Activated naive CD8-positive, alpha-beta T cell treated with anti-CD3 and anti-CD28 coated beads, Interleukin-2, amount 50 U/mL, for 16 hours (primary cell): ENCODE measurements at regions not wholly inside any gene's neighbourhood (a gene's known extent, or its start where the extent isn't known, plus 50 kb on each side); places are given as distances from the start of the nearest gene placed in this dataset.

Experiments
- DNase-seq: peaks from one replicate; pipeline ENCODE4 v3.0.0-alpha.2; 2020; ENCODE audit warnings: low read depth, low spot score

GRCh38 chr10:6305401-6306321 lies 102.9 kb downstream of the PFKFB3 start:
- no peak for DNase-seq

DNA sequence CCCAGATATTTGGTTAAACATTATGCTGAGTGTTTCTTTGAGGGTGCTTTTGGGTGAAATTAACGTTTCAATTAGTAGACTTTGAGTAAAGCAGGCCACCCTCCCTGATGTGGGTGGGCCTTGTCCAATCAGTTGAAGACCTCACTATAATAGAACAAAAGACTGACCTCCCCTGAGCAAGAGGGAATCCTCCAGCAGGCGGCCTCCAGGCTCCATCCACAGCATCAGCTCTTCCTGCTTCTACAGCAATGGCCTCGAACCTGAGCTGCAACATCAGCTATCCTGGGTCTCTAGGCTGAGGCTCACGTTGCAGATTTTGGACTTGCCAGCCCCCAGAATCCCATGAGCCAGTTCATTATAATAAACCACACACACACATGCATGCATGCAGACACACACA lies 104.2 kb downstream of the PFKFB3 start:
- no peak for DNase-seq

GRCh38 chr10:6309816-6310215 lies 107.1 kb downstream of the PFKFB3 start:
- no peak for DNase-seq

GRCh38 chr10:6310977-6311376 lies 108.2 kb downstream of the PFKFB3 start:
- no peak for DNase-seq

GRCh38 chr10:6311700-6312330 lies 109.1 kb downstream of the PFKFB3 start:
- no peak for DNase-seq

DNA sequence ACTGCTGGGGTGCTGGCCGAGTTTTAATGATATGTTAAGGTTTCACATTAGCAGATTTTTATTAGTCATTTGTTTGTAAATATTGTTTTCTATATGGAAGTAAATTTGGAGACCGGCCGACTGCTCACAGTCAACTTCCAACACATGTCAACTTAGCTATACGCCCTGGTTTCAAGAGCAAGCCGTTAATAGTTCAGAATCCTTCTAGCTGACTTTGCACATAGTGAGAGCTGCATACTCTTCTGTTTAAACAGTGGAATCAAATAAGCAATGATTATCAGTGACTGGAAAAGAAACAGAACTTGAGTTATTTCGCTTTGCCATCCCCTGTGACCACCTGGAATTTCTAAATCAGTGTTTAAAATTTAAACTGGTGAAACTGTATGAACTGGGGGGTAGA lies 109.9 kb downstream of the PFKFB3 start:
- DNase-seq, result no peak

- DNase-seq, result no peak
These were observed 110.6 kb downstream of the PFKFB3 start for GRCh38 chr10:6313111-6313895.

- no peak for DNase-seq
These were observed 112.0 kb downstream of the PFKFB3 start for GRCh38 chr10:6314620-6315205.

GRCh38 chr10:6319119-6319518 lies 116.4 kb downstream of the PFKFB3 start:
- DNase-seq, result no peak

DNA sequence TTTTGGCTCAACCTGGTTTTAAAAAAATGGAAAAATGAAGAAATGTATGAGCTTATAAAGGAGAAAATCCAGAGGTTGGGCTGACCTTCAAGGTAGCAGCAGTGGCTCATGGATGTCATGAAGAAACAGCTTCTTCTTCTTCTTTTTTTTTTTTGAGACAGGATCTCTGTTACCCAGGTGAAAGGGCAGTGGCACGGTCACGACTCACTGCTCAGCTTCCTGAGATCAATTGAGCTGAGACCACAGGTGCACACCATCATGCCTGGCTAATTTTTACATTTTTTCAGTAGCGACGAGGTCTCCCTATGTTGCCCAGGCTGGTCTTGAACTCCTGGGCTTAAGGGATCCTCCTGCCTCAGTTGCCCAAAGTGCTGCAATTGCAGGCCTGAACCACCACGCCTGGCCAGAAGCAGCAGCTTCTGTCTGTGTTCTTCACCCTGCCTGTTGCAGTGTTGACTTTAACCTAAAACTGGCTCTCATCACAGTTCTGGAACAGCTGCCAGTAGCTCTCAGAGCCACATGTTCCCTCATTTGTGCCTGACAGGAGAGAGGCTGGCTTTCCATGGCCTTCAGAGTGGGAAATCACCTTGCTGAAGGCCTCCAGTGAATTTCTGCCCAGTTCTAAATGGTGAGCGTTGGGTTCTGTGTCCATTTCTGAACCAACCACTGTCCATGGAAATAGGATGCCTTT lies 117.7 kb downstream of the PFKFB3 start:
- DNase-seq, result no peak

DNA sequence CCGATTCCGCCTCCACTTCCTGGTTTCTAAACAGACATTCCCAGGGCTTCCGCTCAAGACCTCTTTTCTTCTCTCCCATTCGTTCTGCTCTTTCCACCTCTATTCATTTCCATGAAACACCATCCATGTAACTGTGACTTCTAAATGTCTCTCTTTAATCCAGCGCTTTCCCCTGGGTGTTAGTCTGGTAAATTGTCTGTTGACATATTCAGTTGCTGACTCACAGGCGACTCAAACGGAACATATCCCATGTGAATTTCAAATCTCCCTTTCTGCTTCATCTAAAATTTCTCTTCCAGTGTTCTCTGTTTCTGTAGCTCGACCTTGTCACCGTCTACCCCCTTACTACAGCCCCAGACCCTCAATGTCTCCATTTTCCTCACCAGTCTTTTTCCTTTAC lies 119.1 kb downstream of the PFKFB3 start:
- no peak for DNase-seq

GRCh38 chr10:6322805-6323204 lies 120.1 kb downstream of the PFKFB3 start:
- no peak for DNase-seq

DNA sequence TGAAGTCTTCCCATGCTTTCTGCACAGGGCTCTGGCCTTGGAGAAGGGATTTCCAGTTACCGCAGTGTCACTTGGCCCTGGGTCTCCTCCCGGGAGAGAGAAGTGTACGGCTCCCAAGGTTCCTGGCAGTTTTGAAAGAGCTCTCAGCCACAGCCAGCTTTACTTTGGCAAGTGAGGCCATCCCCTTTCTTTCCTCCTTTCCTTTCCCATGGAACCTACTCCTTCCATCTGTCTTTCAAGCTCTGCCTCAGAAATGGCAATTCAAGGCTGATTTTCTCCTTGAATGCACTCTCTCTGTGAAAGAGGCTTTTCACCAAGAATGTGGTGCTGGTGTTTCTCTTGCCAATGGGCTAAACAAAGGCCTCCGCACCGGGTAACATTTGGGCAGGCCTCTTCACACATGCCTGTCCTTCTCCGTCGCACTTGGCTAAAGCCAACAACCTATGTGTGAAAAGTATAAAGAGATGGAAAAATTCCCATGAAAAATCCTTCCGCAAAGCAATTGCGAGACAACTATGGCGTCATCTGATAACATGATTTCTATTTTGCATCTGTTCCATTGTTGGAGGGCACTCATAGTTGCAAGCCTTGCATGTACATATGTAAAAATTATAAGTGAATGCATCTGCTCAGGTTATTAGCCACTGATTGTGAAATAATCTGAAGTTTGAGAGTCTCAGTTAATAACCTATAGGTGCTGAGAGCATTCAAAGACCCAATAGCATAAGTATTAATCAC lies 125.4 kb downstream of the PFKFB3 start:
- no peak for DNase-seq

- DNase-seq, result no peak
These were observed 126.1 kb downstream of the PFKFB3 start for GRCh38 chr10:6328699-6329423.

DNA sequence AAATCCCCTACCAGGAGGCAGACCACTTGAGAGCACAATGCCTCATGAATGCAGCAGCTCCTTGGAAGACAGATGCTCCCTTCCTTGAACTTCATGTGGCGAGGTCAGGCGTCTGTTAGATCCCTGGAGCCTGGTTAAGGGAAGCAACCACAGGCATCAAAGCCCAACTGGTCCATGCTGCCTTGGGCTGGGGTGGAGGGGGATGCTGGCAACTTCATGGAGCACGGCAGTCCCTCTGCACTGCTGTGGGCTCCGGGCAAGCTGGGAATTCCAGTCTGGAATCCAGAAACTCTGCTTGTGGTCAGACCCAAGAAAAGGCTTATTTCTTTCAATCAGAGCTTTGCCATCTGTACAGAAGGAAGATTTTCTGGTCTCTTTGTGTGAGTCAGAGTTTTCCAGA lies 130.4 kb downstream of the PFKFB3 start:
- DNase-seq, result no peak

DNA sequence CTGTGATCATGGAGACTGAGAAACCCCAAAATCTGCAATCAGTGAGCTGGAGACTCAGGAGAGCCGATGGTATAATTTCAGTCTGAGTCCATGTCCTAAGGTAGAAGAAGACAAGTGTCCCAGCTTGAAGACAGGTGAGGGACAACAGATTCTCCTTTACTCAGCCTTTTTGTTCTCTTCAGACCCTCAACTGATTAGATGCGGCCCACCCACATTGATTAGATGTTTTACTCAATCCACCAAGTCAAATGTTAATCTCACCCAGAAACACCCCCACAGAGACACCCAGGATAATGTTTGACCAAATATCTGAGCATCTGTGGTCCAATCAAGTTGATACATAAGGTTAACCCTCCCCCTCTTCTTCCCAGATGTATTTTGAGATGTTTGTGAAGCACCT lies 131.2 kb downstream of the PFKFB3 start:
- no peak for DNase-seq

DNA sequence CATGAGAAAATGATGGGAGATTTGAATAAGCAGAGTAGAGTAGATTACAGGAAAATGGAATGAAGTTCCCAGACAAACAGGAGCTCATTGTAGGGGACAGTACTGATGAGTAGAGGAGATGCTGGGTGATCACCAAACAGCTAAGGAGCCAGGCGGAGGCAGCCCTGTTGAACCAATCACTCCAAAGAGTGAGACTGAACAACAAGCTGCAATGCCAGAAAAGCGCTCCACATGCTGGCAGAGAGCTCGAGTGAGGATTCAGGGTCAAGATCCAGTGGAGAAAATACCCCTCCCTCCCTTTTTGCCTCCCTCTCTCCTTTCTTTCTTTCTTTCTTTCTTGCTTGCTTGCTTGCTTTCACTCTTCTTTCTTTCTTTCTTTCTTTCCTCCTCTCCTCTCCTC lies 133.3 kb downstream of the PFKFB3 start:
- no peak for DNase-seq

- no peak for DNase-seq
These were observed 134.7 kb downstream of the PFKFB3 start for GRCh38 chr10:6337382-6337781.

DNA sequence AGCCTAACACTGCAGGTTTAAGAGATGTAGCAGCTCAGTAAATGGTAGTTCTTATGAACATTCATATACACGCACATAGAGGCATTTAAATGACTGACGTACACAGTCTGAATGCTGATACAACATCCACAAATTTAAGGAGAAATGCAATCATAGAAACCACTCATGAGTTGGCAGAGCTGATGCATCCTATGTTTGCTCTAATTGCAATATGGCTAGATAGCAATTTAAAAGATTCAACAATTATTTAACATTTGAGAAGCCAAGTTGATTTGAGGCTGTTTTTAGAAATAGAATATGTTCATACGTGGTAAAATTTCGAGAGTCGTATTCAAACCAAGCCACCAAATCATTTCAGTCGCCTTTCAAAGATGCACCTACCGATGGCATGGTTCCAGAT lies 135.6 kb downstream of the PFKFB3 start:
- DNase-seq, result no peak

- DNase-seq, result no peak
These were observed 137.2 kb downstream of the PFKFB3 start for GRCh38 chr10:6339891-6340290.
